GM12873 (cell line): ENCODE measurements at regions not wholly inside any gene's neighbourhood (a gene's known extent, or its start where the extent isn't known, plus 50 kb on each side); places are given as distances from the start of the nearest gene placed in this dataset.

Source experiments
- CTCF ChIP-seq: IDR thresholded peaks from 2 replicates; pipeline ENCODE4 v1.5.1; 2012; ENCODE audit warnings: low read depth, mild to moderate bottlenecking, moderate library complexity, low read length, control low read depth; ENCODE audit not compliant: insufficient read depth; ENCODE audit errors: missing control alignments

- TF ChIP-seq CTCF: no peak
Measured at GRCh38 chr3:168895419-168895818, 768.1 kb downstream of the MECOM start.

GRCh38 chr3:168894214-168894613 is 769.3 kb downstream of the MECOM start:
- TF ChIP-seq CTCF: no peak

GRCh38 chr3:168889666-168890065 is 773.8 kb downstream of the MECOM start:
- TF ChIP-seq CTCF: peak; percentile 13

- no peak for TF ChIP-seq CTCF
Measured at GRCh38 chr3:168888781-168889180, 774.7 kb downstream of the MECOM start.

GRCh38 chr3:168885028-168885427 is 778.5 kb downstream of the MECOM start:
- TF ChIP-seq CTCF: no peak

GRCh38 chr3:168884353-168884903 is 779.1 kb downstream of the MECOM start:
- TF ChIP-seq CTCF: no peak

GRCh38 chr3:168883145-168883544 is 780.4 kb downstream of the MECOM start:
- no peak for TF ChIP-seq CTCF
